Ureter (tissue), 1 donor: ENCODE measurements at regions not wholly inside any gene's neighbourhood (a gene's known extent, or its start where the extent isn't known, plus 50 kb on each side); places are given as distances from the start of the nearest gene placed in this dataset.
"Not testable (repeated sequence)": the region's sequence is repeated elsewhere in the genome, so short reads cannot be mapped to it uniquely, and the experiment has no call there.

Source experiments
- DNase-seq: peaks from one replicate; pipeline ENCODE4 v3.0.0-alpha.2; 2020; ENCODE audit warnings: low spot score
- donor health status: DM: yes; HTN: yes; CAD: no.

- no peak for DNase-seq
Measured at GRCh38 chr5:163352531-163352930, 84.9 kb upstream of the CCNG1 start.

GRCh38 chr5:163355811-163356210 is 81.6 kb upstream of the CCNG1 start:
- DNase-seq, result not testable (repeated sequence)

DNA sequence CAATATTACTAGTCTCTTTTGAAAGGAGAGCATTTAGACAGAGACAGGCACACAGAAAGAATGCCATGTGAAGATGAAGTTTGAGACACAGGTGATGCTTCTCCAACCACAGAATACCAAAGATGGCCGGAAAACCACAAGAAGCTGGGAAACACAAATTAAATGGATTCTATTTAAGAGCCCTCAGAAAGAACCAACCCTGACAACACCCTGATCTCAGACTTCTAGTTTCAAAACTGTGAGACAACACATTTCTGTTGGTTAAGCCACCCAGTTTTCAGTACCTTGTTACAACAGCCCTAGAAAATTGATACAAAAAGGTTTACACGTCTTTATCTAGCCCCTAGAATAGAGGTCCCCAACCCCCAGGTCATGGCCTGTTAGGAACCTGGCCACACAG is 79.8 kb upstream of the CCNG1 start:
- DNase-seq, result no peak

GRCh38 chr5:163360656-163361055 is 76.7 kb upstream of the CCNG1 start:
- DNase-seq, result no peak

DNA sequence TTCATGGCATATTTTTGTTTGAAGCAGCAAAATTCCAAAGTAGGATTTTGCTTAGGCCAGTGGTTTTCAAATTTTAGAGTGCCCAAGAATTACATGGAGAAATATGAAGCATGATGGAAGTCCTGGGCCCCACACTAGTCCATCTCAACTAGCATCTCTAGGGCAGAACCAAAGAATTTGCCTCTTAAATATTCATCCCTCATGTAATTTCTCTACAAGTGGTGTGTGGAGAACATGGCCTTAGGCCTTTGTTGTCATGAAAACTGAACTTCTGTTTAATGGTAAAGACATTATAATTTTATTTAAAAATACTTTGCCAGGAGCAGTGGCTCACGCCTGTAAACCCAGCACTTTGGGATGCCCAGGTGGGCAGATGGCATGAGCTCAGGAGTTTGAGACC is 75.9 kb upstream of the CCNG1 start:
- DNase-seq, result no peak

GRCh38 chr5:163362840-163363371 is 74.5 kb upstream of the CCNG1 start:
- DNase-seq, result no peak

GRCh38 chr5:163363389-163363788 is 74.0 kb upstream of the CCNG1 start:
- no peak for DNase-seq

GRCh38 chr5:163366757-163367156 is 70.6 kb upstream of the CCNG1 start:
- no peak for DNase-seq

DNA sequence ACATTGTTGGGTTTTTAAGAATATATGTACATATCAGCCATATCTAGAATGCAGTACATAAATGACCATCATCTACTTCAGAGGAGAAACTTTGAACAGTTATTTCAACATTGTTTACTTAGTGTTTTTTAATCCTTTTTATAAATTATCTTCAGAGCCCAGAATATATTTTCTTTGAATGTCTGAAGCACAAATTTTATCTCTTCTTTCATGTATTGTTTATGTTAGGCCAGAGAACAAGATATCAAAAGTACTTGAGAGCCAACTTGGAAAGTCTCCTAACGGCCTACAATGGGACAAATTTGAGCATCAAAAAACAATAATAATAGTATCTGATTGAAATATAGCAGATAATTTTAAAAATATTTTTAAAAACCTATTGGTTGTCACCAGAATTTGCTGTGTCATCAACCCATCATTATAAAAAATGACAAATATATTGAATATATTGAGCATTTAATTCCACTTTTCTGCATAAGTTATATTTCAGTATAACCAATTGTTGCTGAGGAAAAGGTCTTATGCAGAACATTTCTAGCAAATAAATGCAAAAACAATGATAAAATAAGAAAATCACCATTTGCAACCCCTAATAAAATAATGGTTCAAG is 67.5 kb upstream of the CCNG1 start:
- no peak for DNase-seq

DNA sequence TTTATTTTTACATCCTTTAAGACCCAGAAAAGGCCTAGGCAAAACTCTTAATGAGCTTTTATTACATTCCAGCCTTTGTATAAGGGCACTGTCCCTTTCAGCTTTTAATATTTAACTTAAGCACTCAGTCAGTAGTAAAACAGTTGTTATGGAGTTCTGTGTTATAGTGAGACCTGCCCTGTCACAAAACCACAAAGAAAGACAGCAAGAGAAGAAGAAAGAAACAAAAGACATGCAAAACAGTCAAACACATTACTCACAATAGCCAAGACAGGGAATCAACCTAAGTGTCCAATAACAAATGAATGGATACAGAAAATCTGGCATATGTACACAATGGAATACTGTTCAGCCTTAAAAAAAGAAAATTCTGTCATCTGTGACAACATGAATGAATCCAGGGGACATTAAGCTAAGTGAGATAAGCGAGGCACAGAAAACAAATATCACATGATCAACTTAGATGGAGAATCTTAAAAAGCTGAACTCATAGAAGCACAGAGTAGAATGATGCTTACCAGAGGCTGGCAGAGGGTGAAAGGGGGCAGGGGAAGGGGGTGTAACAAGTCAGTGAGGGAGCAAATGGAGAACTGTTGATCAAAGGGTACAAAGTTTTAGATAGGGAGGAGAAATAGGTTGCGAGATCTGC is 63.8 kb upstream of the CCNG1 start:
- no peak for DNase-seq

DNA sequence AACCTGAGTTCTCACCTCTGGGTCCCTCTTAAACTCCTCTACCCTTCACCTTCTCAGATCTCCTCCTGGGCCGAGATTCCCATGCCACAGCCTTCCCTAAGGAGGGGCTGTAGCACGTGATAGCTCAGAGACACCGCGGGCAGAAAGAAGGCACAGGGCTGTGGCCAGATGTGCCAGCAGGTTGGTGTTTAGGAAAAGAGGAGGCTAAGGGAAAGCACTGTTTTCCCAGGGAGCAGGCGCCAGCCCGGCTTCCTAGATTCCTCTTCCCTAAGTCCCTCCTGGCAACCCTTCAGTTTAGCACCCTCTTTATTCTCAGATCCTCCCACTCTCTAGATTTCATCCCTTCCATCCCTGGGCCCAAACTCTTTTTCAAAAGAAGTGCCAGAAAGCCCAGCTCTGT is 59.4 kb upstream of the CCNG1 start:
- DNase-seq, result no peak

GRCh38 chr5:163379298-163380155 is 57.9 kb upstream of the CCNG1 start:
- no peak for DNase-seq

GRCh38 chr5:163381832-163382231 is 55.6 kb upstream of the CCNG1 start:
- no peak for DNase-seq

DNA sequence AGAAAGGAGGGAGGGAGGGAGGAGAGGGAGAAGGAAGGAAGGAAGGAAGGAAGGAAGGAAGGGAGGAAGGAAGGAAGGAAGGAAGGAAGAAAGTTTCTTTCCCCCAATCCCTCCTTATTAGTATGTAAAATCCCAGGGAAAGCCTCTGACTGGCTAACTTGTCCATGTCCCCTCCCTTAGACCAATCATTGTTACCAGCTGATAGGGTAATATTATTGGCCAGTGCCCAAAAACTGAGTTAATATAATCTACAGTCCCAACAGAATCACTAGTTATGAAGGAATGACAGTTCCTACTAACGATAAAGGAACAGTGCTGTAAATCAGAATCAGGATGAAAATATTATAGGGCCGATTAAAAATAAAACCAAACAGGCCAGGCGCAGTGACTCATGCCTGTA is 53.6 kb upstream of the CCNG1 start:
- no peak for DNase-seq

GRCh38 chr5:163384669-163385068 is 52.7 kb upstream of the CCNG1 start:
- no peak for DNase-seq

- no peak for DNase-seq
Measured at GRCh38 chr5:163385271-163385670, 52.1 kb upstream of the CCNG1 start.

GRCh38 chr5:163385824-163386223 is 51.6 kb upstream of the CCNG1 start:
- no peak for DNase-seq

- no peak for DNase-seq
Measured at GRCh38 chr5:163386352-163386751, 51.0 kb upstream of the CCNG1 start.

DNA sequence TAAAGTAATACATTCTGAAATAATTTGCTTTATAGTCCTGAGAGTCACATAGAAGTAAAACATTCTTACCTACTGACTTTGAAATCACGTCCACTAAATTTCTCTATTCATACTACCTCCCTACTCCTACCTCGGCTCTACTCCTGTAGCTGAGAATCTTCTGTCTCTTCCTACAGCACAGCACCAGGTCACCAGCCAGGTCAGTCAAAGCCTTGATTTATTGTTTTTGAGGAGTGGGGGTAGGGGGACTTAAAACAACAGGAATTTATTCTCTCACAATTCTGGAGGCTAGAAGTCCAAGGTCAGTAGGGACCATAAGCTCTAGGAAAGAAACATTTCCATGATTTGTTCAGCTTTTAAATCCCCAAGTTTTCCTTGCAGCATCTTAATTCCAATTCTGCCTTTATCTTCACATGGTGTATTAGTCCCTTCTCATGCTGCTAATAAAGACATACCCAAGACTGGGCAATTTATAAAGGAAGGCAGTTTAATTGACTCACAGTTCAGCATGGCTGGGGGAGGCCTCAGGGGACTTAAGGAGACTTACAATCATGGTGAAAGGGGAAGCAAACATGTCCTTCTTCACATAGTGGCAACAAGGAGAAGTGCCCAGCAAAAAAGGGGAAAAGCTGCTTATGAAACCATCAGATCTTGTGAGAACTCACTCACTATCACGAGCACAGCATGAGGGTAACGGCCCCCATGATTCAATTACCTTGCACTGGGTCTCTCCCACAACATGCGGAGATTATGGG is 49.6 kb upstream of the CCNG1 start:
- no peak for DNase-seq
